B cell (primary cell): ENCODE measurements at regions not wholly inside any gene's neighbourhood (a gene's known extent, or its start where the extent isn't known, plus 50 kb on each side); places are given as distances from the start of the nearest gene placed in this dataset.

Experiments used
- ATAC-seq: fragments of 200-7000 bp; cut with Tn5 transposase; one replicate; pipeline ENCODE4 v1.10.0; 2021; ENCODE audit warnings: low read depth, mild to moderate bottlenecking, moderate number of reproducible peaks, moderate library complexity
- CTCF ChIA-PET: fragments of 350-600 bp; sonication (Branson Sonifier 250); formaldehyde crosslinking; loops from one replicate; lab custom pipeline; 2021; ENCODE audit warnings: antibody characterized with exemption, inconsistent platforms; lab: Charles Lee
- POLR2A ChIA-PET: fragments of 350-600 bp; sonication (Branson Sonifier 250); formaldehyde crosslinking; loops from one replicate; lab custom pipeline; 2021; ENCODE audit warnings: antibody characterized with exemption; lab: Charles Lee
- DNase-seq: peaks from one replicate; pipeline ENCODE4 v3.0.0; 2013
- H2AFZ ChIP-seq: 2 replicates; pipeline ENCODE4 v1.6.1; 2012; ENCODE audit warnings: mild to moderate bottlenecking, low read depth, low read length; ENCODE audit not compliant: insufficient read depth, poor library complexity, severe bottlenecking
- H3K27ac ChIP-seq, 2 donors: 1 replicate in 1 of 2; 2 replicates in 1 of 2; pipeline ENCODE4 v1.5.1; 2012 to 2013; ENCODE audit warnings: low read length in 2 of 2, mild to moderate bottlenecking in 2 of 2, moderate library complexity in 1 of 2
- H3K27me3 ChIP-seq, 4 experiments: fragments of 200-600 bp in 1 of 4; sonication (generic) in 1 of 4; replicated peaks in 1 of 4; 1 replicate in 2 of 4; 2 replicates in 2 of 4; pipeline versions ENCODE4 v1.6.1 to v1.7.0; 2013 to 2016; ENCODE audit warnings: low read length in 3 of 4, mild to moderate bottlenecking in 2 of 4, mixed read lengths in 1 of 4, moderate library complexity in 1 of 4; ENCODE audit not compliant: insufficient read depth in 4 of 4, control insufficient read depth in 3 of 4; ENCODE audit errors: control extremely low read depth in 1 of 4
- H3K36me3 ChIP-seq, 2 experiments: replicated peaks in 1 of 2; 1 replicate in 1 of 2; 2 replicates in 1 of 2; pipeline versions ENCODE4 v1.6.1 to v1.7.1; 2013; ENCODE audit warnings: low read length in 1 of 2; ENCODE audit not compliant: insufficient read depth in 2 of 2, control insufficient read depth in 1 of 2; ENCODE audit errors: control extremely low read depth in 1 of 2, extremely low read depth in 1 of 2
- H3K4me1 ChIP-seq, 2 donors: fragments of 200-600 bp in 1 of 2; sonication (generic) in 1 of 2; 1 replicate in 1 of 2; 2 replicates in 1 of 2; pipeline versions ENCODE4 v1.5.1 to v1.6.1; 2013 to 2017; ENCODE audit warnings: low read length in 2 of 2; ENCODE audit not compliant: control insufficient read depth in 2 of 2, insufficient read depth in 2 of 2
- H3K4me2 ChIP-seq: replicated peaks from 2 replicates; pipeline ENCODE3; 2012; ENCODE audit warnings: mild to moderate bottlenecking, low read depth, low read length; ENCODE audit not compliant: poor library complexity, severe bottlenecking
- H3K4me3 ChIP-seq, 5 experiments: fragments of 200-600 bp in 1 of 5; sonication (generic) in 1 of 5; 1 replicate in 3 of 5; 2 replicates in 2 of 5; pipeline versions ENCODE4 v1.5.1 to v1.7.0; 2011 to 2016; ENCODE audit warnings: low read length in 4 of 5, mild to moderate bottlenecking in 4 of 5, low read depth in 2 of 5, control low read depth in 1 of 5, moderate library complexity in 1 of 5; ENCODE audit not compliant: insufficient read depth in 1 of 5; ENCODE audit errors: control extremely low read depth in 1 of 5, extremely low read depth in 1 of 5
- H3K79me2 ChIP-seq: fragments of 200-600 bp; sonication (generic); one replicate; pipeline ENCODE4 v1.6.0; 2016; ENCODE audit warnings: low read length; ENCODE audit not compliant: control insufficient read depth, insufficient read depth
- H3K9ac ChIP-seq: fragments of 200-600 bp; sonication (generic); 2 replicates; pipeline ENCODE4 v1.6.1; 2017; ENCODE audit warnings: mild to moderate bottlenecking, low read length, moderate library complexity
- H3K9me3 ChIP-seq, 3 donors: one replicate each; pipeline versions ENCODE4 v1.6.1 to v1.7.1; 2013; ENCODE audit warnings: low read length in 2 of 3; ENCODE audit not compliant: control insufficient read depth in 2 of 3, insufficient read depth in 1 of 3; ENCODE audit errors: control extremely low read depth in 1 of 3
- H4K20me1 ChIP-seq: 2 replicates; pipeline ENCODE4 v1.6.0; 2012; ENCODE audit warnings: mild to moderate bottlenecking, low read length; ENCODE audit not compliant: insufficient read depth, control insufficient read depth, poor library complexity, severe bottlenecking
- H3K27ac Mint-ChIP-seq: one replicate; pipeline ENCODE4 v1.8.0; 2021; ENCODE audit warnings: mixed read lengths
- H3K27me3 Mint-ChIP-seq: one replicate; pipeline ENCODE4 v1.8.0; 2021; ENCODE audit warnings: mixed read lengths
- H3K4me1 Mint-ChIP-seq: one replicate; pipeline ENCODE4 v1.8.0; 2021; ENCODE audit warnings: mixed read lengths
- H3K4me3 Mint-ChIP-seq: one replicate; pipeline ENCODE4 v1.8.0; 2021; ENCODE audit warnings: mixed read lengths
- H3K9me3 Mint-ChIP-seq: one replicate; pipeline ENCODE4 v1.8.0; 2022; ENCODE audit warnings: mixed read lengths; ENCODE audit not compliant: insufficient read depth
- EZH2 ChIP-seq: IDR thresholded peaks from 2 replicates; pipeline ENCODE4 v1.6.1; 2012; ENCODE audit warnings: borderline replicate concordance, low read depth, mild to moderate bottlenecking, moderate library complexity, low read length; ENCODE audit not compliant: insufficient read depth, poor library complexity, severe bottlenecking
- WGBS: methylation state at CpG from one replicate; pipeline ENCODE4 v1.1.5; 2013; ENCODE audit warnings: missing lambda C conversion rate; ENCODE audit not compliant: insufficient coverage; 5-methylcytosine and 5-hydroxymethylcytosine counted together
- intact Hi-C: fragments of 100-400 bp; cut with micrococcal nuclease; formaldehyde crosslinking; loops from one replicate; pipeline ENCODE4 v1.10.0; 2022
- TF ChIP-seq, protein P1 (sequence below): fragments of 200-600 bp; IDR thresholded peaks from one replicate; pipeline ENCODE4 v1.8.0; 2022; ENCODE audit warnings: antibody characterized with exemption, mild to moderate bottlenecking

DNA sequence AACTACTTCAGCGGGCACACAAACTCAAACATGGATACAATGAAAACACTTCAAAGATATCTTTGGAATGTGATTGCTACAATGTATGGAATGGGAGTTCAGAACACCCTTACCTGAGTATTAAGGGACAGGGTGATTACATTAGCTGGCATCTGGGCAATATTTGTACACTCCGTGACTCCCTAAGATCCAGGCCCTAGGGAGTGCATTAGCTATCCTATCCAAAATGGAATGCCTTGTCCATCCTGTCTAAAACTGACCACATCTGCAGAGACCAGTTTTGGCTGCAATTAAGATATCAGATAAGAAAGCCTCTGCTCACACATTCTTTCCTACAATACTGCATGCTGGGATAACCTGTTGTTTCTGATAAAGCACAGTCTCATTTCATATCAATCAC is 176.6 kb upstream of the EMCN start:
- no peak overlapping the region for H3K9ac ChIP-seq
- ChIA-PET POLR2A (no interaction called here), CTCF (interaction anchor here (0.6 kb wide), 1 partner anchor 610 kb away, joined by 6 read pairs; no protein-coding TSS in a partner anchor)
- H3K27me3 ChIP-seq: no peaks in the 10 kb centered on the region
- H3K27ac Mint-ChIP-seq: no peak overlapping the region
- H4K20me1 ChIP-seq: no peaks in the 10 kb centered on the region
- no peaks in the 10 kb centered on the region for H3K9me3 Mint-ChIP-seq
- no peak overlapping the region for H3K4me3 ChIP-seq
- H3K4me2 ChIP-seq: no peak overlapping the region
- H3K27ac ChIP-seq: no peak overlapping the region
- H3K4me3 Mint-ChIP-seq: no peak overlapping the region
- intact Hi-C loops: no loop called here
- H3K9me3 ChIP-seq: no peaks in the 10 kb centered on the region
- H3K4me1 ChIP-seq: no peaks in the 10 kb centered on the region
- 100% methylated on average over 1 of the region's 2 CpGs for WGBS
- DNase-seq (no peak), ATAC-seq (no peak)
- no peaks in the 10 kb centered on the region for H3K79me2 ChIP-seq
- TF ChIP-seq, protein P1, sequence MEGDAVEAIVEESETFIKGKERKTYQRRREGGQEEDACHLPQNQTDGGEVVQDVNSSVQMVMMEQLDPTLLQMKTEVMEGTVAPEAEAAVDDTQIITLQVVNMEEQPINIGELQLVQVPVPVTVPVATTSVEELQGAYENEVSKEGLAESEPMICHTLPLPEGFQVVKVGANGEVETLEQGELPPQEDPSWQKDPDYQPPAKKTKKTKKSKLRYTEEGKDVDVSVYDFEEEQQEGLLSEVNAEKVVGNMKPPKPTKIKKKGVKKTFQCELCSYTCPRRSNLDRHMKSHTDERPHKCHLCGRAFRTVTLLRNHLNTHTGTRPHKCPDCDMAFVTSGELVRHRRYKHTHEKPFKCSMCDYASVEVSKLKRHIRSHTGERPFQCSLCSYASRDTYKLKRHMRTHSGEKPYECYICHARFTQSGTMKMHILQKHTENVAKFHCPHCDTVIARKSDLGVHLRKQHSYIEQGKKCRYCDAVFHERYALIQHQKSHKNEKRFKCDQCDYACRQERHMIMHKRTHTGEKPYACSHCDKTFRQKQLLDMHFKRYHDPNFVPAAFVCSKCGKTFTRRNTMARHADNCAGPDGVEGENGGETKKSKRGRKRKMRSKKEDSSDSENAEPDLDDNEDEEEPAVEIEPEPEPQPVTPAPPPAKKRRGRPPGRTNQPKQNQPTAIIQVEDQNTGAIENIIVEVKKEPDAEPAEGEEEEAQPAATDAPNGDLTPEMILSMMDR: no peak
- TF ChIP-seq EZH2: no peak
- H3K36me3 ChIP-seq: no peaks in the 10 kb centered on the region
- H2AFZ ChIP-seq: no peak overlapping the region
- H3K27me3 Mint-ChIP-seq: peaks cover 6% of the 10 kb centered on the region
- no peaks in the 10 kb centered on the region for H3K4me1 Mint-ChIP-seq

DNA sequence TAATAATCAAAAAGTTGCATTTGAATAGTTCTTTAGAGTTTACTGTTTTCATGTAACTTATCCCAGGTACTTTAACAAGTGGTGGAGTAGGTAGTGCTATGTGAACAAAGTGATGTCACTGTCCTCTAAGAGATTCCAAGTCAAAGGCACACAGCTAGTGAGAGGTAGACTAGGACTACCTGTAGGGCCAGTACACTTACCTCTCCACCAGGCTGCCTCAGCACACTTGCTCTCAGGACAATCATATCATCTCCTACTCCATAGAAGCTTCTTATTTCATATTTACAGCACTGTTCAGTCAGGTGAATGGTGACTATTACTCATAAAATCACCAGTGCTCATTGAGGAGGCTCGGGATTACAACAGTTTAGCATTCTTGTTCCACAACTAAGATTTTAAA is 173.0 kb upstream of the EMCN start:
- ChIA-PET POLR2A (no interaction called here), CTCF (interaction anchor here (0.9 kb wide), 1 partner anchor 51 kb away, joined by 3 read pairs; no protein-coding TSS in a partner anchor)
- no peaks in the 10 kb centered on the region for H3K79me2 ChIP-seq
- Mint-ChIP-seq H3K27ac (no peak overlapping the region), H3K4me1 (no peaks in the 10 kb centered on the region), H3K9me3 (no peaks in the 10 kb centered on the region), H3K27me3 (no peaks in the 10 kb centered on the region), H3K4me3 (no peak overlapping the region)
- no peaks in the 10 kb centered on the region for H4K20me1 ChIP-seq
- H3K9me3 ChIP-seq: no peaks in the 10 kb centered on the region
- H3K27me3 ChIP-seq: no peaks in the 10 kb centered on the region
- H3K4me3 ChIP-seq: no peak overlapping the region
- H3K4me2 ChIP-seq: no peak overlapping the region
- H3K27ac ChIP-seq: no peak overlapping the region
- intact Hi-C loops: no loop called here
- no peak for TF ChIP-seq EZH2
- TF ChIP-seq, protein P1: no peak
- no peak overlapping the region for H3K9ac ChIP-seq
- no peaks in the 10 kb centered on the region for H3K36me3 ChIP-seq
- H2AFZ ChIP-seq: no peak overlapping the region
- H3K4me1 ChIP-seq: no peaks in the 10 kb centered on the region
- DNase-seq (no peak), ATAC-seq (no peak)
- no CpG with 5 or more reads among the region's 1 CpG for WGBS
